Skin of body (tissue), 1 donor: ENCODE measurements at regions not wholly inside any gene's neighbourhood (a gene's known extent, or its start where the extent isn't known, plus 50 kb on each side); places are given as distances from the start of the nearest gene placed in this dataset.
"Not testable (repeated sequence)": the region's sequence is repeated elsewhere in the genome, so short reads cannot be mapped to it uniquely, and the experiment has no call there.

Source experiments
- DNase-seq: peaks from one replicate; lab custom pipeline; 2025; lab: John Stamatoyannopoulos, UW

GRCh38 chr10:31123946-31124345, 92.3 kb upstream of the ZNF438 start:
- DNase-seq, result no peak

GRCh38 chr10:31124852-31125251, 93.2 kb upstream of the ZNF438 start:
- DNase-seq, result no peak

DNA sequence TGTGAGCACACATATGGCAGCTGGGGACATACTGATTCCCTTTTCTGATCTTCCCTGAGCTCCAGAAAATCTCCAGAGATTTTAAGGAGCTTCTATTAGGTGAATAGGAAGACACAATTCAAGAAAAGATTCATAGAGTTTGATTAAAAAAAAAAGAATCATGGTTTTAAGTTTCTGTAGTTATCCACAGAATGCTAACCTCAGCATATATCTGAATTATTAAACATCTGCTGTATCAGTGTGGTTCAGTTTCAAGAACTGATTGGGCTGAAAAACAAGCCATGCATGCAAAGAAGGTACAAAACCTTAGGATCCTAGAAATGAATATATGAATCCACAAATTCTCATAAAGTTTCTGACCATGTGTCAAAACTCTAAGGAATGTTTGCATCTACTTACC, 94.1 kb upstream of the ZNF438 start:
- DNase-seq, result no peak

GRCh38 chr10:31126593-31126992, 94.9 kb upstream of the ZNF438 start:
- DNase-seq, result no peak

DNA sequence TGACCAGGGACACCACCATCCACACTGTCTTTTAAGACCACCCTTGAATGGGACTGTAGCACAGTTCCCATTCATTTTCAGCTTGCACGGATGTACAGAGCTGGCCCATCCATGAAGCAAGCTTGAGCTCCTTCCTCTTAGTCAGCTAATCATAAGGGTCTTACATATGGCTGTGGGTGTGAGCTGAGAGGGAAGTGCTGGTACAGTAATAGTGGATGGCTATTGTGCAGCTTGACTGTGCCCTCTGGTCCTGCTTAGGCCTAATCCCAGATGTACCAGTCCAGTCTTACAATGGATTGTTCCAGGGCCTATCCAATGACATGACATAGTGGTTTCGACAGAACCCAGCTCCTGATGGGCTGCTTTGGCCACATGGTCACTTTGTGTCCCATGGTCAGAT, 96.9 kb upstream of the ZNF438 start:
- no peak for DNase-seq

GRCh38 chr10:31129271-31129670, 97.6 kb upstream of the ZNF438 start:
- DNase-seq, result no peak

DNA sequence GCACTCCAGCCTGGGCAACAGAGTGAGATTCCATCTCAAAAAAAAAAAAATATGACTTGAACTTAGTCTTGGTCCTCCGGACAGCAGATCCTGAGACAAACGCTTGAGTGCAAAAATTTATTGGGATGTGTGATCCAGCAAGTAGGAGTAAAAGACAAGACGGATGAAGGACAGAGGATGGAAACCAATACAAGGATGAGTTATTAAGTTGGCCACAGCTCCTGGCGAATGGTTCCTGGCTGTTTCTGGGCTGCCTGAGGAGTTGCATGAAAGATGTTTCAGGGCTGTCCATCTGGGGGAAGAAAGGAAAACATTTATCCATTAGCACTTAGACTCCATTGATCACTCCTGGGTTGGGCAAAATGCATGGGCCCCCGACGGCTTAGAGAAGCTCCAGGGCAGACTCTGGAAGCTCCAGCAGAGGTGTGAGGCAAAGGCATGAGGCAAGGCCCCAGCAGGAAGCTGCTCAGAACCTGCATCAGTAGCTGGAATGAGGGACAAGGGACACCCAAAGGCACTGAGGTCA, 98.3 kb upstream of the ZNF438 start:
- no peak for DNase-seq

GRCh38 chr10:31130406-31130805, 98.7 kb upstream of the ZNF438 start:
- peak; percentile 30 for DNase-seq

DNA sequence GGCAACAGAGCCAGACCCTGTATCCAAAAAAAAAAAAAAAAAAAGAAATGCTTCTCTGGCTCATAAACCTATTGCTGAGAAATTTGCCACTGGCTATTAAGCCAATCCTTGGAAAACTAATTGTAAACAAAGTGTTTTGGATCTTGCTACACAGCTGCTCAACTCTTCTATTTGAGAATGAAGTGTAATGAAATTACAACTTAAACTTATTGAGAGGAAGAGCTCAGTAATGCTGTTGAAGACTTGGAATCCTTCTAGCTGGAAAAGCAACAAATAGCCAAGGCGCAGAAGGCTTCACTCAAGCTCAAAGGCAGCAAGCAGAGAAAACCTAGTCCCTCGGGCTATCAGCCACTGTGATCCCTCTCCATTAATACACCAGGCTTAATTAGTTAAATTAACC, 99.6 kb upstream of the ZNF438 start:
- no peak for DNase-seq

GRCh38 chr10:31132681-31133244, 101.1 kb upstream of the ZNF438 start:
- DNase-seq, result no peak

- DNase-seq, result no peak
Observed at GRCh38 chr10:31133251-31133791, 101.7 kb upstream of the ZNF438 start.

GRCh38 chr10:31133792-31134310, 102.2 kb upstream of the ZNF438 start:
- DNase-seq, result peak; percentile 72

- no peak for DNase-seq
Observed at GRCh38 chr10:31134311-31134952, 102.8 kb upstream of the ZNF438 start.

DNA sequence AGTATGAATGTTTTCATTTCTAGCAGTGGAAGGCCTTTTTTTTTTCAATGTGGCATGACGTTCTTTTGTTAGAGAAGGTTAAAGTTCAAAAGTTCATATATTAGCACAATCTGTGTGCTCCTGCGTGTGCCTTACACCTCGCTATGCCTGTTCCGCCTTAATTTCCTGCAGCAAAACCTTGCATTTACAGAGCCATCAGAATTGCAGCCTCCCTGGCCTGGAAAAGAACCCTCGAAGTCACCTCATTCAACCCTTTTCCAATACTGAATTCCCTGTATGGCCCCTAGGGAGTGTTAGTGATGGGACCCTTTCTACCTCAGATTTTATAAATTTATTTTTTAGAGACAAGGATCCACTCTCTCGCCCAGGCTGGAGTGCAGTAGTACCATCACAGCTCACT, 103.5 kb upstream of the ZNF438 start:
- no peak for DNase-seq

GRCh38 chr10:31135791-31136190, 104.1 kb upstream of the ZNF438 start:
- DNase-seq, result not testable (repeated sequence)

- DNase-seq, result no peak
Observed at GRCh38 chr10:31136386-31136785, 104.7 kb upstream of the ZNF438 start.

DNA sequence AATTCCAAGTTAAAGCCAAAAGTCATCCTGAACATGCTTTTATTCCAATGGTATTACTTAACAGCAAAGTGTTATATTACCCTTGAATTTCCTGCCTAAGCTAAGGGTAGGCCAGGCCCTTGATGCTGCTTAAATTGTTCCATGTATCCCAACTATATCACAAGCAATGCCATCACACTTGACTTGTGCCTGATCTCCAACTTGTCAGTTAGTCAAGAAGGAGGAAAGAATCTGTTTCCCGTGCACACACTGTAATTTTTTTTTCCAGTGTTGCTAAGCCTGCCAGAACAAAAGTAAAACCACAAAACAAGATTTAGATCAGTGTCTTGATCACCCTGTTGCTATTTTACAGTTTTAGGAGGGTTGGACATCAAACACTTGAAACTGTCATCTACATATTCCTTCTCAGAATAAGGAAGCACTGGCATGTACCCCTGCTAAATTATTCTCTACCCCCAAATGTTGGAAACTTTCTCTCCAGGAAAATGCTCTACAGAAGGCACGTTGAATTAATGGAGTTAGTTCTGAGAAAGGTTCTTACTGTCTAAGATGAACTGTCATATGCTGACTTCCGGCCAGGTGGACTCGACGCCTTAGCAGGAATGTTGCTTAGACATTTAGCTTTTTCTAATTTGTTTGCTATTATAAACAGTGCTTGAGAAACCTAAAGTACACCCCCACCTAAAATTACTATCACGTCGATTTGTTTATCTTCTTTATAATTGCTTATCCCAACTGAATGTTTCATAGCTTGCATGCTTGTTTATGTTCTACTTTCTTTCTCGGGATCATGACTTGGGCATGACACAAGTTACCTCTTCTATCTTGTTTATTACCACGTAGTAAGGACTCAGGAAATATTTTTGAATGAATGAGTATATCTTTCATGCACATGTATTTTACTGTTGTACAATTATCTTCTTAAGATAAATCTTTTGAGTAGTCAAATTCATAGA, 105.5 kb upstream of the ZNF438 start:
- DNase-seq, result peak; percentile 64

DNA sequence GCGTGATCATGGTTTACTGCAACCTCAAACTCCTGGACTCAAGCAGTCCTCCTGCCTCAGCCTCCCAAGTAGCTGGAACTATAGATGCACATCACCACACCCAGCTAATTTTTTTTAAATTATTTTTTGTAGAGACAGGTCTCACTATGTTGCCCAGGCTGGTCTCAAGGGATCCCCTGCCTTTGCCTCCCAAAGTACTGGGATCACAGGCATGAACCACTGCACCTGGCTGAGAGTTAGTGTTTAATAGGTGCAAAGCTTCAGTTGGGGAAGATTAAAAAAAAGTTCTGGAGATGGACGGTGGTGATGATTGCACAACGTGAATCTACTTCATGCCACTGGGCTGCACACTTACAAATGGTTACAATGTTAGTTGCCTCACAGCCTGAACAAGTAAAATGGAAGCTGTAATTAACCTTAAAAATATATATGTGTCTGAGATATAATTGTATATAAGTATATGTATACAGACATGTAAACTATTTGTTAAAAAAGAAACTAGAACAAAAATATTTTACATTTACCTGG, 106.4 kb upstream of the ZNF438 start:
- no peak for DNase-seq

DNA sequence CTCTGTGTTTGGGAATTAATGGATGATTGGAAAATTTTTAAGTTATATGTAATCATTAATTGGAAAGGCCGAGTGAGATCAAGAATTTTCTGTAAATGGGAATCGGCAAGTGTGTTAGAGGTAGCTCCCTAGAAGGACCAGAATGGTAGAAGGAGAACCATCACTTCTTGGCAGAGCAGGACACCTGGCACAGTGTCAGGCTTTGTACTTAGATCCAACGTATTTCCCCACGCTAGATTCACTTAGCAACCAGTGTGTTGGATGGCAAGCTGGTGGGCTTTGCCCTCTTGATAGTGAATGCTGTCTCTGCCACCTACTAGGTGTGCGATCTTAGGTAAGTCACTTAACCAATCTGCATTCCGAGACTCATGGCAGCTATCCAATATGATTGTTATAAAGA, 107.8 kb upstream of the ZNF438 start:
- DNase-seq, result no peak

GRCh38 chr10:31140716-31141115, 109.1 kb upstream of the ZNF438 start:
- DNase-seq, result no peak

- no peak for DNase-seq
Observed at GRCh38 chr10:31142026-31142425, 110.4 kb upstream of the ZNF438 start.
